ENCODE measurements at regions not wholly inside any gene's neighbourhood (a gene's known extent, or its start where the extent isn't known, plus 50 kb on each side); places are given as distances from the start of the nearest gene placed in this dataset.
"Not testable (repeated sequence)": the region's sequence is repeated elsewhere in the genome, so short reads cannot be mapped to it uniquely, and the experiment has no call there.

GRCh38 chr22:12541412-12542170 lies 2986.4 kb upstream of the OR11H1 start:
- intact Hi-C loops (cut with DNase I, micrococcal nuclease); DNase-seq; ATAC-seq: not testable (repeated sequence)

- intact Hi-C loops (cut with DNase I, micrococcal nuclease) = not testable (repeated sequence)
Observed at GRCh38 chr22:12553366-12553765, 2974.6 kb upstream of the OR11H1 start.

GRCh38 chr22:12554648-12555192 lies 2973.3 kb upstream of the OR11H1 start:
- DNase-seq; intact Hi-C loops (cut with DNase I, micrococcal nuclease); ATAC-seq: not testable (repeated sequence)

More at GRCh38 chr22:12553366-12553765, 2974.6 kb upstream of the OR11H1 start:
- DNase-seq, ATAC-seq: not testable (repeated sequence)

- ATAC-seq; DNase-seq; intact Hi-C loops (cut with DNase I, micrococcal nuclease): not testable (repeated sequence)
Observed at GRCh38 chr22:12571500-12571899, 2956.5 kb upstream of the OR11H1 start.

GRCh38 chr22:12579655-12580054 lies 2948.3 kb upstream of the OR11H1 start:
- intact Hi-C loops (cut with DNase I, micrococcal nuclease); DNase-seq; ATAC-seq: not testable (repeated sequence)

GRCh38 chr22:12584457-12584856 lies 2943.5 kb upstream of the OR11H1 start:
- ATAC-seq; intact Hi-C loops (cut with DNase I, micrococcal nuclease); DNase-seq: not testable (repeated sequence)

GRCh38 chr22:12584874-12585273 lies 2943.1 kb upstream of the OR11H1 start:
- DNase-seq; ATAC-seq; intact Hi-C loops (cut with DNase I, micrococcal nuclease): not testable (repeated sequence)

GRCh38 chr22:12595724-12596123 lies 2932.3 kb upstream of the OR11H1 start:
- ATAC-seq; DNase-seq; intact Hi-C loops (cut with DNase I, micrococcal nuclease): not testable (repeated sequence)

GRCh38 chr22:12597778-12598177 lies 2930.2 kb upstream of the OR11H1 start:
- intact Hi-C loops (cut with DNase I, micrococcal nuclease); DNase-seq; ATAC-seq: not testable (repeated sequence)

GRCh38 chr22:12601510-12601869 lies 2926.5 kb upstream of the OR11H1 start:
- intact Hi-C loops (cut with DNase I, micrococcal nuclease); ATAC-seq: not testable (repeated sequence)

GRCh38 chr22:12601870-12602779 lies 2925.9 kb upstream of the OR11H1 start:
- intact Hi-C loops (cut with DNase I, micrococcal nuclease) = no loop called here
- ATAC-seq (no peak), DNase-seq (peak in 1 of 2 donors; percentile 33)

More at GRCh38 chr22:12601510-12601869, 2926.5 kb upstream of the OR11H1 start:
- not testable (repeated sequence) for DNase-seq

- DNase-seq; intact Hi-C loops (cut with DNase I, micrococcal nuclease); ATAC-seq: not testable (repeated sequence)
Observed at GRCh38 chr22:12603399-12603798, 2924.6 kb upstream of the OR11H1 start.

- intact Hi-C loops (cut with DNase I, micrococcal nuclease); ATAC-seq; DNase-seq: not testable (repeated sequence)
Observed at GRCh38 chr22:12603833-12604232, 2924.2 kb upstream of the OR11H1 start.

GRCh38 chr22:12608454-12608853 lies 2919.5 kb upstream of the OR11H1 start:
- intact Hi-C loops (cut with DNase I, micrococcal nuclease); ATAC-seq; DNase-seq: not testable (repeated sequence)

GRCh38 chr22:12613199-12613598 lies 2914.8 kb upstream of the OR11H1 start:
- DNase-seq (no peak), ATAC-seq (no peak)
- intact Hi-C loops (cut with DNase I, micrococcal nuclease) = no loop called here

GRCh38 chr22:12613907-12614306 lies 2914.1 kb upstream of the OR11H1 start:
- DNase-seq; intact Hi-C loops (cut with DNase I, micrococcal nuclease); ATAC-seq: not testable (repeated sequence)

- ATAC-seq; DNase-seq; intact Hi-C loops (cut with DNase I, micrococcal nuclease): not testable (repeated sequence)
Observed at GRCh38 chr22:12626894-12627293, 2901.1 kb upstream of the OR11H1 start.

GRCh38 chr22:12629815-12630214 lies 2898.2 kb upstream of the OR11H1 start:
- ATAC-seq; intact Hi-C loops (cut with DNase I, micrococcal nuclease); DNase-seq: not testable (repeated sequence)

- intact Hi-C loops (cut with DNase I, micrococcal nuclease); ATAC-seq; DNase-seq: not testable (repeated sequence)
Observed at GRCh38 chr22:12630965-12631364, 2897.0 kb upstream of the OR11H1 start.

Data from left colon (tissue), 2 donors.